Fibroblast of skin of back (primary cell): ENCODE measurements at regions not wholly inside any gene's neighbourhood (a gene's known extent, or its start where the extent isn't known, plus 50 kb on each side); places are given as distances from the start of the nearest gene placed in this dataset.
"Not testable (repeated sequence)": the region's sequence is repeated elsewhere in the genome, so short reads cannot be mapped to it uniquely, and the experiment has no call there.

ENCODE experiments used
- DNase-seq: peaks from one replicate; pipeline ENCODE4 v3.0.0-alpha.2; 2013

DNA sequence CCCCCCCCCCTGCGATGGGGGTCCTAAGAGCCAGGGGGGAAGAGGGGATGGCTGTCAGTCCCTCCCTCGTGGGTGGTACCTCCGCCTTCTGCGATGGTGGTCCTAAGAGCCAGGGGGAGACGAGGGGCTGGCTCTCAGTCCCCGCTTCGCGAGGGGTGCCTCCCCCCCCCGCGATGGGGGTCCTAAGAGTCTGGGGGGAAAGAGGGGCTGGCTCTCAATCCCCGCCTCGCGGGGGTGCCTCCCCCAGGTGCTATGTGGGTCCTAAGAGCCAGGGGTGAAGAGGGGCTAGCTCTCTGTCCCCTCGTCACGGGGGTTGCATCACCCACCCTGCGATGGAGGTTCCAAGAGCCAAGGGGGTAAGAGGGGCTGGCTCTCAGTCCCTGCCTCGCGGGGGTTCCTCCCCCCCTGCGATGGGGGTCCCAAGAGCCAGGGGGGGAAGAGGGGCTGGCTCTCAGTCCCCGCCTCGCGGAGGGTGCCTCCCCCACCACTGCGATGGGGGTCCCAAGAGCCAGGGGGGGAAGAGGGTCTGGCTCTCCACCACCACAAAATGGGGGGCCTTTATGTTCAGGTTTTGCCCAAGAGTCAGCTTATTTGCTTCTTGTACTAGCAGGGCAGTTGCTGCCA is 2323.6 kb upstream of the PCDH20 start:
- DNase-seq, result not testable (repeated sequence)

DNA sequence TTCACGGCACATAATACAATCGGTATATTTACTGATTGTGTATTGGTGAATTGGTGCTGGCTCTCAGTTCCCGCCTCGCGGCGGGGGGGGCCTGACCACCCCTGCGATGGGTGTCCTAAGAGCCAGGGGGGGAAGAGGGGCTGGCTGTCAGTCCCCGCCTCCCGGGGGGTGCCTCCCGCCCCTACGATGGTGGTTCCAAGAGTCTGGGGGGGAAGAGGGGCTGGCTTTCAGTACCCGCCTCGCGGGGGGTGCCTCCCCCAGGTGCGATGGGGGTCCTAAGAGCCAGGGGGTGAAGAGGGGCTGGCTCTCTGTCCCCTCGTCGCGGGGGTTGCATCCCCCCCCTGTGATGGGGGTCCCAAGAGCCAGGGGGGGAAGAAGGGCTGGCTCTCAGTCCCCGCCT is 2321.8 kb upstream of the PCDH20 start:
- DNase-seq, result no peak

DNA sequence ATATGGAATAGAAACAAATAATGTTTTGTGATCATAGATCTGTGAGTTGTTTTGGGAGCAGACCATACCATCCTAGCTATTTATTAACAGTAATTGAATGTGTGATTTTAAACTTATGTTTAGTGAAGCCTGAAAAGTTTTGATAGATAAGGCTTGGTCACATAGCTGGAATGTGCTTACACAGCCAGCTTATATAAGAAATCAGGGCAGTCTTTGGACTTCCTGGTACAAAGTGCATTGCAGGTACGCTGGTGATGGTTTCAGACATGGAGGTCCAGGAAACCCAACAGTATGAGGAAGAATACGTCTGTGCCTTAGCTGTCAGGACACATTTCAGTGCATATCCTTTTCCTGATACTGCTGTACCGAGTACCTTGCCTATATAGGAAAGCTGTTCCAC is 2316.2 kb upstream of the PCDH20 start:
- DNase-seq, result no peak

DNA sequence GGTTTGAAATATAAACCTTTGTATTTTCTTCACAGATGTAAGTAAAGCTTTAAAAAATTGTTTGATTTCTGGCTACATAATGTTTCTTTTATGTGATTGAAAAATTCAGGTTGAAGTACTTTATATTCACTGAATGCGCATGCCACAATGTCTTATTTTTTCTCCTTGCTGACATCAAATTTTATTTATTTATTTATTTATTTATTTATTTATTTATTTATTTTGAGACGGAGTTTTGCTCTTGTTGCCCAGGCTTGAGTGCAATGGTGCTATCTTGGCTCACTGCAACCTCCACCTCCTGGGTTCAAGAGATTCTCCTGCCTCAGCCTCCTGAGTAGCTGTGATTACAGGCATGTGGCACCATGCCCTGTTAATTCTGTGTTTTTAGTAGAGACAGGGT is 2296.5 kb upstream of the PCDH20 start:
- not testable (repeated sequence) for DNase-seq

DNA sequence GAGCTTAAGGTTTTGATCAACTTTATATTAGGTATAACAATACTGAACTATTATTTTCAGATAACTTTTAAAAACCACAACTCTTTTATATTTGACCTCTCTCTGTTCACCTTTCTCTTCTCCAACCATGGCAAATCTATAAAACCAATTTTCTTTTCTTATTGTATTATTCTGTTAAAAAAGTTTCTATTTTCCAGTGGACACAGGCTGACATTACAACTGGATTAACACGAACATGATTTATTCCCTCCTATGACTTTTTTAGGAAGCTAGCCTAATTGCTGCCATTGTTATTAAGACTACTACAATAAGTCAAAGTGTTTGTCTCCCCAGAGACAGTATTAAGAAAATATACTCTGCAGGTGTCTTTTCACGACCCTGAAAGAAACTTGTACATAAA is 2291.1 kb upstream of the PCDH20 start:
- DNase-seq, result no peak

DNA sequence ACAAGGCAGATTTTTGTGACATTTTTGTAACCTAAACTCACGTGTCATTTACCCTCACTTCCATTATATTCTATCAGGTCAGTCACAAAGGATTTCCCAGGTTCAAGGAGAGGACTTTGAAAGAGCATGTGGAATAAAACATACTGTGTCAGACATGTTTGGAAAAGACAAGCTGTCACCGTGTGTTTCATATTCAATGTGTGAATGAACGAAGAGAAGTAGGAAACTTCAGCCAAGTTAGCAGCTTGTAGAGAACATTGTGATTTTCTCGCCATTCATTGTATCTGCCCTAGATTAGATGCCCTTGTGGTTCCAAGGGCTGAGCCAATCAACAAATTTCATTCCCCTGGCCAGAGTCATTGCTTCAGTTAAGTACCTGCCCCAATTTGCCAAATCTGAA is 2288.9 kb upstream of the PCDH20 start:
- no peak for DNase-seq

DNA sequence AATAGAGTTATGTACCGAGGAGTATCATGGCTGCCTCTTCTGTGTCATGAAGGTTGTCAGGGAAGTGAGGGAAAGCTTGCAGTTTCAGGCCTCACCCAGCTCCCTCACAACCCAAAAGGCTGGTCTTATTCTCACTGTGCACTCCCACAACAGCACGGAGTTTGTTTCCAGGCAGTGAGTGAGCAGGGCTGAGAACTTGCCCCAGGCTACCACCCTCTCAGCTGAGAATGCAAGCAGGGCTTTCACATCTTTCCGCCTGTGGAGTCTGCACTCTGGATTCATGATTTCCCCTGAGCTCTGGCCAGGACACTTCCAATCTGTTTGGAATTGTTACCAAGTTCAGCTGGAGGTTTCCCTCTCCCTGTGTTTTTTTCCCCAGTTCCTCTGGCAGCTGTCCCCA is 2284.7 kb upstream of the PCDH20 start:
- no peak for DNase-seq

DNA sequence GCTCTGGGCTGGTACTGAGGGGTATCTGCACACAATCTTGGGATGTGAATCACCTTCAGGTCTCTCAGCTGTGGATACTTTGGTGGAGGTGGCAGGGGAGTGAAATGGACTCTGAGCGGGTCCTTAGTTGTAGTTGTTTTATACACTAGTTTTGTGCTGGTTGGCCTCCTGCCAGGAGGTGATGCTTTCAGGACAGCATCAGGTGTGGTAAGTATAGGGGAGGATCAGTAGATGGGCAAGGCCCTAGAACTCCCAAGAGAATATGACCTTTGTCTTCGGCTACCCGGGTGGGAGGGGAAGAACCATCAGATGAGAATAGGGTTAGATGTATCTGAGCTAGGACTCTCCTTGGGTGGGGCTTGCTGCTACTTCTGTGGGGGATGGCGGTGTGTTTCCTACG is 2284.3 kb upstream of the PCDH20 start:
- DNase-seq, result no peak

DNA sequence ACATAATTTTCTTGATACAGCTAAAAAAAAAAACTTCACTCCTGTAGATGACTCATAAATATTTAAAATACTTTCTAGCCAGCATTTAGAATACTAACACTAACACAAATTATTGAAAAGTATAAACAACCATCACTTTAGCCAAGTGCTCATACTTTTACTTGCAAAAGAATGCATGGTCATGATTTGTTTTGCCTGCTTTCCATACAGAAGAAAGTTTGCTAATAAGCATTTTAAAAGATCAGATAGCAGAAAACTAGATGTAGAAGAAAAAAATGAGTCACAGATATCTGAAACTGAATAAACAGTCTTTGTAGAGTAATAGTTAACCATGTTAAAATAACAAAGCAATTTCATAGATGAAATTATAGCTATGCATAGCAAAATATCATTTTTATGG is 2280.4 kb upstream of the PCDH20 start:
- DNase-seq, result peak; percentile 73

DNA sequence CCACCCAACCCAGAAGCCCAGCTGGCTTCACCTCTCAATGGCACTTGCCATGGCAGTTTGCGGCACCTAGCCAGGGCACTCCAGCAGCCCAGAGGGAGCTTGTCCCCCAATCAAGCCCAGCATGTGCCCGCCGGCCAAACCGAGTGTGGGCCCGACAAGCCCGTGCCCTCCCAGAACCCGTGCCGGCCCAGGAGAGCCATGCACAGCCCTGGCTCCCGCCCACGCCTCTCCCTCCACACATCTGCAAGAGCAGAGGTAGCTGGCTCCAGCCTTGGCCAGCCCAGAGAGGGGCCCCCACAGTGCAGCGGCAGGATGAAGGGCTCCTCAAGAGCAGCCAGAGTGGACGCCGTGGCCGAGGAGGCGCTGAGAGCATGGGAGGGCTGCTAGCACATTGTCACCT is 2278.0 kb upstream of the PCDH20 start:
- DNase-seq, result no peak

DNA sequence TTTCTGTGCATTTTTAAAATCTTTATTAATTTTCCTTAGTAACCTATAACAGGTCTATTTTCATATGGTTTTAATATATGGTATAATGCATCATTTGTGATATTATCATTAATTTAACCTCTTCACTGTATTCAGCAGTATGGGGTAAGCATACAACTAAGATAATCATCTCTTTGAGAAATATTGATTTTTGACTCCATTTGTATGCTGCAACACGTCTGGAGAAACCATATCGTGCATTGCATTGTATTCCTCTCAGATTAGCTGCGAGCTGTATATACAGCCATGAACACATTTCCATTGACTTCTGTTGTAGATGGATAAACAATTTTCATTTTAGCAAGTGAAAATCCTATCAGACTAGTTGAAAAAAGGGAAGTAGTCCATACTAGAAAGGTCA is 2275.8 kb upstream of the PCDH20 start:
- DNase-seq, result no peak

DNA sequence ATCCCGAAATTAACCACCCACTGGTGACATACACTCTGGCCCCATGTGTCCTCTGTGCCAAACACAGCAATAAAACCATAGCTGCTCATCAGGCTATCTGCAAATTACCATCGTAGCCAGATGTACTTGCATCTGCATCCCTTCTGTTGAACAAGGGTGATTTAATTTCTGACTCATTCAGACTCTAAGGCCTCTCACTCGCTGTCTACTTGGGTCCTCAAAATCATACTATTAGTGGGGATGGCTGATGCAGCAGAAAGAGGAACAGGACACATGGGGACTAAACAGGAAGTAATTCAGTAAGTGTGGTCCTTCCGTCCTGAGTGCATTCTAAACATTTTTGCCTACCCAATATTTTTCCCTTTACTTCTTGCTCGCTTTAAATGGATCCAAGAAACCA is 2275.0 kb upstream of the PCDH20 start:
- no peak for DNase-seq

DNA sequence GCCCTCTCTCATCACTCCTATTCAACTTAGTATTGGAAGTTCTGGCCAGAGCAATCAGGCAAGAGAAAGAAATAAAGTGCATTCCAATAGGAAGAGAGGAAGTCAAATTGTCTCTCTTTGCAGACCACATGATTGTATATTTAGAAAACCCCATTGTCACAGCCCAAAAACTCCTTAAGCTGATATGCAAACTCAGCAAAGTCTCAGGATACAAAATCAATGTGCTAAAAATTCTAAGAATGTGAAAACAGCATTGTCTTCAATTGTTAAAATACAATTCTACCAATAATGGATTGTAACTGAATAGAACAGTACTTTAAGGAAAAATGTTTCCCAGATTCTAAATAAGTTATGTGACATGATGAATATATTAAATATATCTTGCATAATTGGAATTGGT is 2269.2 kb upstream of the PCDH20 start:
- DNase-seq, result no peak

DNA sequence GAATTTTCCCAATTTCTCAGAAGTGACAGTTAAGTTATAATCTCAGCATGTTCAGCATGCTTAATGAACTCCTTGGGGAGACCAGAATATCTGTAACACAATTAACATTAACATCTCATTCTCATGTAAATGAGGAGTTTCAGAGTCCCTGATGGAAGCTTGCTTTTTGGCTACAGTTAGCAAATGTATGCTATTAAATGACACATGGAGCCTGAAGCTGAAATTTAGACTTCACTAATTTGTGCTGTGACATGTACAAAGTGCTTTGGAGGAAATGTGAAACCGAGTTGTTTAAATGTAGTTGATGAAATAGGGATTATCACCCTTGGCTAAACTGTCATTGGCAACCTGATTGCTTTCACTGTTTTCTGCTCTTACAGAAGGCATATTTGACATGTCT is 2265.1 kb upstream of the PCDH20 start:
- DNase-seq, result no peak

DNA sequence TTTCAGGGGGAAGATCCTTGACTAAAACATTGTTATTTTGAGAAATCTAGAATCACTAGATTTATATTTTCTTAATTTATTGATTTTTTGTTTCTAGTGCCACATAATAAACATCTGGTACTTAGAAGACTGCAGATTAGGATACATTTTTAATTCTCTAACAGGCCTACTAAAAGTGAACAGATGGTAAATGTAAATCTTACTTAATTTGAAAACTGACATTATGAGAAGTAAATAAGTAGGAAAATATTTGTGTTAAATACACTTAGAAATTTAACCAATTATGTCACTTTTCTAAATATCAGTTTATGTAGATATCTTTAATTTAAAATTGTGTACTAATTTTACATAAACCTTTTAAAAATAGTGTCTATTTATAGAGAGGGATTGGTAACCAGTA is 2255.6 kb upstream of the PCDH20 start:
- no peak for DNase-seq

DNA sequence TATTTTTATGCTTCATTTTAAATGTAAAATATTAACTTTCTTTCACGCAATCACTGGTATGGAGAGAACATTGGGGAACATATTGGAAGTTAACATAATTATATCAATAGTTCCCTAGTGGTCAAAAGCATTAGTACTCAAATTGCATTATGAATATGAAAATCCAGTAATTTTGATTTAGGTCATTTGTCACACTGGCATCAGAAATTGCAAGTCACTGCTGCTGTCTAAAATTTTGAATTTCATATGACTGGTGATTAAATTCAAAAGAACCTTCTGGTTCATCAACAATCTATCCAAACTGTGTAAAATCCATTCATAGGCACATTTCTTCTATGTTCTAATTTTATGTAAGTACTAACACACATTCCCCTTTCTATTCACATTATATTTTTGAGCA is 2235.7 kb upstream of the PCDH20 start:
- no peak for DNase-seq

DNA sequence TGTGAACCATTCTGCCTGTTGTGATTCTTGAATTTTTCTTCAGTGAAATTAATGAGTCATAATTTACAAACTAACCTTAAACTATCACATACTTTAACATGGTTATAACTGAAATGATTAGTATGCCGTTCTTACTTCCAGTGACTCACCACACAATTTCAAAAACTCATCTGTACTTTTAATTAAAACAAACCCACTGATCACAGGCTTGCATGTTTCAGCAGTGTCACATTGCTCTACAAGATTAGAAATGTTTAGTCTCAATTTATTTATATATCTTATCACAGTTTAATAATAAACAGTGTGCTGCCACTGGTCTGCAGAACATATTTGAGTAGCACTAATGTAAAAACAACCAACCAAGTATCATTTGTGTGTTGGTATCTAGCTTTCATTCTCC is 2227.9 kb upstream of the PCDH20 start:
- DNase-seq, result no peak

DNA sequence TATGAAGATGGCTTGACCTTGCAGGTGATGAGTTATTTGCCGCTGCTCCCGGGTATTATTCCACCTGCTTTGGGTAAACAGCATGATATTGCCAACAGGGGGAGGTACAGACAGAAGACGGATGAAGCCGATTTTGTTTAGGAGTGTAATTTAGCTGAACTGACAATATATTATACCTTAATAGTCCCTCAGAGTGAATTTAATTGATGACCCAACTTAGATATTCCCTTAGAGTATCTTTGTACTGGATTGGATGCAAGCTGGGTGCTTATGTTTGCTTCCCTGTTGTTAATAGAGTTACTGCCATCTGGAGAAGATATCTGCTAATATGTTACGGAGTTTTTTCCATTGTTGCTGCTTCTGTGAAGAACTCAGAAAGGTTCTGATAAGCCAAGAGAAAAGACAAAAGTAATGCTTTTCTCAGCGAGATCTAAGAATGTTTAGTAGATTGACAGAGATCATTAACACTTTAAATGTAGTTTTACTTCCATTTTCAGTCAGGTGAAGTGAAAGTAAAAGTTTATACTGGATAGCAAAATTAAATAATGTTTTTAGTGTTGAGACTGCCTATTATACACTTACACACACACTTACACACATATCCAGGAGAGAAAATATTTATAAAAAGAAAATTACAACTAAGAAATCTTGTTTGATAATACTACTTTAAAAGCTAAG is 2220.8 kb upstream of the PCDH20 start:
- DNase-seq, result no peak

DNA sequence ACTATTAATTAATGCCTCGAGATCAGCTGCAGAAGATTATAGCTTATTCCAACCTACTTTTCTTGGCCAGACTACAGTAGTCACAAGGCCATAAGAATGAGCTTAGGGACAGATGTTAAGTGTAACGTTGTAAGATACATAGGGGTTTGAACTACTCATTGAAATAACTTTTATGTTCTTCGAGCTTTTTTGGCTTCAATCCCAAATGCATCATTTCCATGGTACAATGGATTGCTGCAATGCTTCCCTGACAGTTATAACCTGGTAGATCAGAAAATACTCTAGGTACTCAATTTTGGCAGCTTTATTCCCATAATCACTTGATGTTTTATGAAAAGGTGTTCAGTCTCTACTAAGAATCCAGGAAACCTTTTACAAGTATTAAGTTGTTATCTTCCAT is 2216.7 kb upstream of the PCDH20 start:
- peak; percentile 1 for DNase-seq

DNA sequence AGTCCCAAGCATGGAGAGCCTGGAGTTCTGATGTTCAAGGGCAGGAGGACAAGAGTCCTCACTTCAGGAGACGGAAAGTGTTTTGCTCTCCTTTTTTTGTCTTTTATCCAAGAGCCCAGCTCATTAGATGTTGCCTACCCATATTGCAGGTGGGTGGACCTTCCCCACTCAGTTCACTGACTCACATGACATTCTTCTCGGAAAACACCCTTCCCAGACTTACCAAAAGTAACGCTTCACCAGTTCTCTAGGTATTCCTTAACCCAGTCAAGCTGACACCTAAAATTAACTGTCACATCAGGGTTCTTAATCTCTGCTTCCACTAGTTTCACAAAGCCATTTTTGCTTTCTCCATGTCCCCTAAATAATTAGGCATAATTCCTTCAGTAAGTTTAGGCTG is 2215.4 kb upstream of the PCDH20 start:
- no peak for DNase-seq

DNA sequence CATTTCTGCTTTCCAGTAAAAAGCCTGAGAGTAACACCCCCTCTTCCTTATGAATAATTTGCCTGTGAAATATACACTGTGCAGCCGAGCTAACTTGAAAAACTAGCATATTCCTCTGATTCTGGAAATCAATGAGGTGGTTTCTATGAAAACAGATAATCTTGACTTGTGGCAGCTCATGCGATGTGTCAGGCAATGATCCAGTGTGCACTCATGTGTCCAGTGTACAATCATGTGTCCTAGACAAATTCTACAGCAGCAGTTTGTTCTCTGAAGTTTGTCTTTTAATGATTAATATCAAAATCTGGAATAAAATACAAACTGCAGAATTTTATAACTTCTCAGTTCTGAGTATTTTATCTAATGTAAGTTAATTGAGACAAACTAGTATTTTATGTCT is 2213.9 kb upstream of the PCDH20 start:
- no peak for DNase-seq

DNA sequence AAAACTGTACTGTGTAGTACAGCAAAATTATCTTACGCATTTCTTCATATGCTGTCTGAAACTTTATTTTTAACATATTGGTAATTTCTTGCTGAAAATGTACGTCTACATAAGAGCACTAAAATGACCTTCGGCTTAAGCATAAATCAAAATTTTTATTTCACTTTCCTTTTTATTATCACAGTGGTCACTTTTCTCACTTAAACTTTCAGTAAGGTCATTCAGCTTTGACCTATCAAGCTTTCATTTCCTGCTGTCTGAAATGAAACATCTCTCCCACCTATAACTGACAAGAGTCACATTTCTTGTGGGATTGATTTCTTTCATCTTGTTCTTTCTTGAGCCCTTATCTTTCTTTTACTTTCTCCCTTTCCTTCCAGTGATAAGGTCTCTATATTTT is 2212.7 kb upstream of the PCDH20 start:
- DNase-seq, result no peak

DNA sequence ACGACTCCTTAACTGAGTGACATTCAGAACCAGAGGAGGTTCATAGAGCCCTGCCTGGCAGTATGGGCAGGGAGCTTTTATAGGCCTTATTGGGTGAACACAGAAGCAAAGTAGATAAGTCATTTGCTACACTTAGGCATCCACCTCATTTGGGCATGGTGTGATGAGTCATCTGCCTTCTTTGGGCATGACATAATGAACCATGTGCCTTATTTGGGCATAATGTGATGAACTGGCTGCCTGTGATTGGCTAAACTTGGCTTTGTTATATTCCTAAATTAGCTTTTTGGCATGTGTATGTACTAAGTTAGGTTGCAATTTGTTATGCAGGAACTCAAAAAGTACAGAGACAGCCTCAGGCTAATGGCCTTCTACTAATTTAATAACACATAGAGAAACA is 2210.2 kb upstream of the PCDH20 start:
- DNase-seq, result peak; percentile 46

DNA sequence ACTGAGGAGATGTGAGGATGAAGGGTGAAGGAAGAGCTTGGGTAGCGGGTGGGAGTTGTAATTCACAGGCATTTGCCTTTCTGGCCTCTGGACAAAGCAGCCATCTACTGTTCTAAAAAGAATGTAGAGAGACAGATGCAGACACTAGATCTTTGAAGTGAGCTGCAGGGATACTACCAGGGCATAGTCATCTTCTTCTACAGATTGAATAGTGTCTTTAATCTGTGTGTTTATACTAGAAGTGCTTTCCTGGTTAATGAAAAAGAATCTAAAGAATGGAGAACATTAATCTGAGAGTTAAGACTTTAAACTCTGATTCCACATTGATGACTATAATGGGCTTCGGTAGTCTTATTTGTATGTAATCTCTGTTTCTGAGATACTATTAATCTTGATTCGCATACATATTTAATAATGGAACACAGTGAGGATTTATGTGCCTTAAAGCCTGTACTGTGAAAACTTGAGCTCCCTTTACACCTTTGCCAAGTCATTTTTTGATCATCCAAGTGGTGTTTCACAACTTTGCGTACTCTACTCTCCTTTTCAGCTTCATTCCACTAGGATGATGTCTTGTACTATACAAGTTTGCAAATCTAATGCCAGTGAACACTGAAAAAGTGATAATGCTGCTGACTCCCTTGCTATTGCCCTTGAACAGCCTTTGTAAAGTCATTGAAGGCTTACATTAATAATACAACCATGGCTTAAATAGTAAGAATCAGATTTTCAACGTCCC is 2199.4 kb upstream of the PCDH20 start:
- DNase-seq, result peak; percentile 0
